Neural progenitor cell (in vitro differentiated cells): ENCODE measurements at regions not wholly inside any gene's neighbourhood (a gene's known extent, or its start where the extent isn't known, plus 50 kb on each side); places are given as distances from the start of the nearest gene placed in this dataset.

Source experiments
- DNase-seq: peaks from one replicate; pipeline ENCODE4 v3.0.0-alpha.2; 2016; ENCODE audit warnings: low spot score
- H2AFZ ChIP-seq: fragments of 200-600 bp; sonication (generic); replicated peaks from 2 replicates; pipeline ENCODE4 v1.6.1; 2016; ENCODE audit warnings: antibody characterized with exemption
- H3F3A ChIP-seq: fragments of 200-600 bp; sonication (generic); 2 replicates; pipeline ENCODE4 v1.6.1; 2016; ENCODE audit warnings: antibody characterized with exemption, low read depth
- H3K27ac ChIP-seq: fragments of 200-600 bp; sonication (generic); 2 replicates; pipeline ENCODE4 v1.5.1; 2016; ENCODE audit warnings: mild to moderate bottlenecking
- H3K27me3 ChIP-seq: fragments of 200-600 bp; sonication (generic); 2 replicates; pipeline ENCODE4 v1.6.1; 2016; ENCODE audit warnings: mild to moderate bottlenecking, moderate library complexity
- H3K36me3 ChIP-seq: fragments of 200-600 bp; sonication (generic); 2 replicates; pipeline ENCODE4 v1.5.1; 2016
- H3K4me1 ChIP-seq: fragments of 200-600 bp; sonication (generic); 2 replicates; pipeline ENCODE4 v1.6.1; 2016; ENCODE audit warnings: mixed run types
- H3K4me2 ChIP-seq: fragments of 200-600 bp; sonication (generic); 2 replicates; pipeline ENCODE4 v1.6.1; 2016
- H3K4me3 ChIP-seq: fragments of 200-600 bp; sonication (generic); 2 replicates; pipeline ENCODE4 v1.5.1; 2016
- H3K79me2 ChIP-seq: fragments of 200-600 bp; sonication (generic); 2 replicates; pipeline ENCODE4 v1.6.1; 2016; ENCODE audit warnings: low read depth
- H3K9ac ChIP-seq: fragments of 200-600 bp; sonication (generic); 2 replicates; pipeline ENCODE4 v1.6.1; 2016
- H3K9me3 ChIP-seq: fragments of 200-600 bp; sonication (generic); 2 replicates; pipeline ENCODE4 v1.5.1; 2016; ENCODE audit warnings: low read depth
- H4K20me1 ChIP-seq: fragments of 200-600 bp; sonication (generic); 2 replicates; pipeline ENCODE4 v1.6.1; 2016; ENCODE audit warnings: low read depth
- H3K27ac Mint-ChIP-seq: 3 replicates; pipeline ENCODE4 v1.8.0; 2021; ENCODE audit warnings: mixed read lengths
- H3K27me3 Mint-ChIP-seq: 2 replicates; pipeline ENCODE4 v1.8.0; 2022; ENCODE audit warnings: low read depth, mild to moderate bottlenecking, inconsistent platforms, moderate library complexity, mixed read lengths; ENCODE audit not compliant: insufficient read depth
- H3K36me3 Mint-ChIP-seq: 3 replicates; pipeline ENCODE4 v1.8.0; 2021; ENCODE audit warnings: mixed read lengths
- H3K4me1 Mint-ChIP-seq: 3 replicates; pipeline ENCODE4 v1.8.0; 2021; ENCODE audit warnings: mixed read lengths
- H3K4me3 Mint-ChIP-seq: 3 replicates; pipeline ENCODE4 v1.8.0; 2021; ENCODE audit warnings: mild to moderate bottlenecking, moderate library complexity, mixed read lengths
- H3K9me3 Mint-ChIP-seq: 3 replicates; pipeline ENCODE4 v1.8.0; 2020; ENCODE audit warnings: mixed read lengths
- EZH2 ChIP-seq: fragments of 200-600 bp; sonication (generic); IDR thresholded peaks from 2 replicates; pipeline ENCODE4 v1.6.1; 2017; ENCODE audit warnings: antibody characterized with exemption, mild to moderate bottlenecking, moderate library complexity
- EZH2phosphoT487 ChIP-seq: fragments of 200-600 bp; sonication (generic); IDR thresholded peaks from 2 replicates; pipeline ENCODE4 v1.6.1; 2017; ENCODE audit warnings: antibody characterized with exemption
- TF ChIP-seq, protein P1 (sequence below): fragments of 200-600 bp; sonication (generic); IDR thresholded peaks from 2 replicates; pipeline ENCODE4 v1.5.1; 2017; ENCODE audit warnings: antibody characterized with exemption, mild to moderate bottlenecking

DNA sequence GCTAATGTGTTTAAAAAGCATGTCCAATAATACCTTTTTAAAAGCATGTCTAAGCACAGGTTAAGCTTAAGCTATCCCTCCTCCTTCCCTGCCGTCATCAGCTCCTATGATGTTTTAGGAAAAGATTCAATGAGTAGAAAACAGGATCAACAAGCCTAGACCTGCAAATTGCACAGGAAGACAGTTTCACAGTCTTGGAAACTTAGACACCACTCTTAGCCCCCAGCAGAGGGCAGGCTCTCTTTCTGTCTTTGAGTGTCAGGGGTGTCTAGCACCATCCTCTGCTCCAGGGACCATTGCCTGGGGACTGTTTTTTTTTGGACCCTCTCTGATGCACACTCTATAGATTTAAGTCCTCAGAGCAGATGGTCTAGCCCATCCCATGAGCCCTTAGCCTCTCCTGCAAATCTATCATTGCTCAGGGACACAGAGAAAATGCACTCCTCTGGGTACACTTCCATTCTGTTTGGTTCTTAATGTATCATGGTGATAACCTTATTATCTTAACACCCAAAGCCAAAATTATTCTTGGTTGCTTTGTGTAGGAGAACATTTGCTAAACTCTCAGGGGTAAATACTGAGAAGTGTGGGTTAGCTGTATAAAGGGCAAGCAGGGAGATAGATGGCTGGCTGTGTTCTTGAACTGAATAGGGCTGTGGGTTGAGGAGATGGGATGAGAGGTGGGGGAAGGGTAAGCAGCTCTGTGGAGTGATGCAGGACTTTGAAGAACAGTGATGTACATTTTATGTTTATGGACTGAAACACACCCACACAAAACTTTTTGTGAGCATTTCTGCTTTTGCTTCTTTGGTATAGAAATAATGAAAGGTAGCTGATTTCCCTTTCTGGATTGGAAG lies 259.9 kb upstream of the DDHD1 start:
- peaks cover 11% of the 10 kb centered on the region for H3K9me3 Mint-ChIP-seq
- TF ChIP-seq EZH2 (no peak), EZH2phosphoT487 (no peak)
- TF ChIP-seq, protein P1, sequence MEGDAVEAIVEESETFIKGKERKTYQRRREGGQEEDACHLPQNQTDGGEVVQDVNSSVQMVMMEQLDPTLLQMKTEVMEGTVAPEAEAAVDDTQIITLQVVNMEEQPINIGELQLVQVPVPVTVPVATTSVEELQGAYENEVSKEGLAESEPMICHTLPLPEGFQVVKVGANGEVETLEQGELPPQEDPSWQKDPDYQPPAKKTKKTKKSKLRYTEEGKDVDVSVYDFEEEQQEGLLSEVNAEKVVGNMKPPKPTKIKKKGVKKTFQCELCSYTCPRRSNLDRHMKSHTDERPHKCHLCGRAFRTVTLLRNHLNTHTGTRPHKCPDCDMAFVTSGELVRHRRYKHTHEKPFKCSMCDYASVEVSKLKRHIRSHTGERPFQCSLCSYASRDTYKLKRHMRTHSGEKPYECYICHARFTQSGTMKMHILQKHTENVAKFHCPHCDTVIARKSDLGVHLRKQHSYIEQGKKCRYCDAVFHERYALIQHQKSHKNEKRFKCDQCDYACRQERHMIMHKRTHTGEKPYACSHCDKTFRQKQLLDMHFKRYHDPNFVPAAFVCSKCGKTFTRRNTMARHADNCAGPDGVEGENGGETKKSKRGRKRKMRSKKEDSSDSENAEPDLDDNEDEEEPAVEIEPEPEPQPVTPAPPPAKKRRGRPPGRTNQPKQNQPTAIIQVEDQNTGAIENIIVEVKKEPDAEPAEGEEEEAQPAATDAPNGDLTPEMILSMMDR: peak; percentile 63
- Histone ChIP-seq H3K9ac (no peak overlapping the region), H3K9me3 (no peaks in the 10 kb centered on the region), H3K27ac (no peak overlapping the region), H3K27me3 (no peaks in the 10 kb centered on the region), H3K4me2 (no peak overlapping the region), H4K20me1 (no peaks in the 10 kb centered on the region), H3K36me3 (no peaks in the 10 kb centered on the region), H3F3A (no peaks in the 10 kb centered on the region), H3K79me2 (no peaks in the 10 kb centered on the region), H2AFZ (no peak overlapping the region), H3K4me1 (no peaks in the 10 kb centered on the region), H3K4me3 (no peak overlapping the region)
- H3K36me3 Mint-ChIP-seq: peaks cover 2% of the 10 kb centered on the region
- DNase-seq: peak; percentile 49
- H3K27ac Mint-ChIP-seq: no peak overlapping the region
- H3K4me1 Mint-ChIP-seq: no peaks in the 10 kb centered on the region
- H3K4me3 Mint-ChIP-seq: no peak overlapping the region
- H3K27me3 Mint-ChIP-seq: peaks cover 3% of the 10 kb centered on the region

DNA sequence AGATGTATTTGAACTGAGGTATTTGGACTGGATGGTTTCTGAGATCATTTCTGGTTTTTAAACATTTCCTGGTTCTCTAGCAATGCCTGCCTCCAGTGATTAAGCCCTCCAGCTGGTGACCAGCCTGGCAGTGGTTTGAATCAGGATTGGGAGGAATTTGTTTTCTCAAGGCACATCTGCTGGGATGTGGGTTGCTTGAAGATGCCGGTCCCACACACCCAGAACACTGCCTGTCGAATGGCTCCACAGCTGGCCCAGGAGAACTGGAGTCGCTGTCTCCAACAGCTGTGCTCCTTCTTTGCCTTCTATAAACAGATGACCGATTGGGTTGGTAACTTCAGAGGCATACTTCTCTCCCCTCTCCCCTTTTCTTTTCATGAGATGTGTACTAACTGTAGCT lies 258.0 kb upstream of the DDHD1 start:
- no peaks in the 10 kb centered on the region for H3K27me3 Mint-ChIP-seq
- no peaks in the 10 kb centered on the region for H3K4me1 ChIP-seq
- no peak overlapping the region for H3K4me3 ChIP-seq
- no peak overlapping the region for H3K27ac Mint-ChIP-seq
- H3K9me3 Mint-ChIP-seq: no peaks in the 10 kb centered on the region
- no peaks in the 10 kb centered on the region for H3K36me3 ChIP-seq
- H3F3A ChIP-seq: no peaks in the 10 kb centered on the region
- H3K79me2 ChIP-seq: no peaks in the 10 kb centered on the region
- no peak overlapping the region for H3K4me2 ChIP-seq
- no peak overlapping the region for H3K27ac ChIP-seq
- H3K36me3 Mint-ChIP-seq: no peaks in the 10 kb centered on the region
- no peak for DNase-seq
- no peak overlapping the region for H3K4me3 Mint-ChIP-seq
- H3K4me1 Mint-ChIP-seq: no peaks in the 10 kb centered on the region
- H4K20me1 ChIP-seq: no peaks in the 10 kb centered on the region
- TF ChIP-seq EZH2phosphoT487 (no peak), EZH2 (no peak)
- TF ChIP-seq, protein P1: no peak
- H3K9me3 ChIP-seq: no peaks in the 10 kb centered on the region
- H2AFZ ChIP-seq: no peak overlapping the region
- no peak overlapping the region for H3K9ac ChIP-seq
- H3K27me3 ChIP-seq: no peaks in the 10 kb centered on the region

- Mint-ChIP-seq H3K4me1 (no peaks in the 10 kb centered on the region), H3K27me3 (no peaks in the 10 kb centered on the region)
- H3K27ac ChIP-seq: no peak overlapping the region
Measured at GRCh38 chr14:53409969-53410368, 256.8 kb upstream of the DDHD1 start.

More at GRCh38 chr14:53409969-53410368, 256.8 kb upstream of the DDHD1 start:
- H3K4me1 ChIP-seq: no peaks in the 10 kb centered on the region
- no peak for DNase-seq
- H3F3A ChIP-seq: no peaks in the 10 kb centered on the region
- TF ChIP-seq EZH2: no peak
- TF ChIP-seq, protein P1: no peak
- no peak for TF ChIP-seq EZH2phosphoT487
- no peaks in the 10 kb centered on the region for H3K9me3 ChIP-seq
- no peak overlapping the region for H3K27ac Mint-ChIP-seq
- no peaks in the 10 kb centered on the region for H3K36me3 ChIP-seq
- no peak overlapping the region for H3K9ac ChIP-seq
- no peak overlapping the region for H2AFZ ChIP-seq
- H3K79me2 ChIP-seq: no peaks in the 10 kb centered on the region
- H3K27me3 ChIP-seq: no peaks in the 10 kb centered on the region
- no peak overlapping the region for H3K4me2 ChIP-seq
- no peaks in the 10 kb centered on the region for H3K9me3 Mint-ChIP-seq
- H3K4me3 ChIP-seq: no peak overlapping the region
- no peaks in the 10 kb centered on the region for H4K20me1 ChIP-seq
- no peak overlapping the region for H3K4me3 Mint-ChIP-seq
- H3K36me3 Mint-ChIP-seq: no peaks in the 10 kb centered on the region
